ENCODE measurements at regions not wholly inside any gene's neighbourhood (a gene's known extent, or its start where the extent isn't known, plus 50 kb on each side); places are given as distances from the start of the nearest gene placed in this dataset.
"Not testable (repeated sequence)": the region's sequence is repeated elsewhere in the genome, so short reads cannot be mapped to it uniquely, and the experiment has no call there.

DNA sequence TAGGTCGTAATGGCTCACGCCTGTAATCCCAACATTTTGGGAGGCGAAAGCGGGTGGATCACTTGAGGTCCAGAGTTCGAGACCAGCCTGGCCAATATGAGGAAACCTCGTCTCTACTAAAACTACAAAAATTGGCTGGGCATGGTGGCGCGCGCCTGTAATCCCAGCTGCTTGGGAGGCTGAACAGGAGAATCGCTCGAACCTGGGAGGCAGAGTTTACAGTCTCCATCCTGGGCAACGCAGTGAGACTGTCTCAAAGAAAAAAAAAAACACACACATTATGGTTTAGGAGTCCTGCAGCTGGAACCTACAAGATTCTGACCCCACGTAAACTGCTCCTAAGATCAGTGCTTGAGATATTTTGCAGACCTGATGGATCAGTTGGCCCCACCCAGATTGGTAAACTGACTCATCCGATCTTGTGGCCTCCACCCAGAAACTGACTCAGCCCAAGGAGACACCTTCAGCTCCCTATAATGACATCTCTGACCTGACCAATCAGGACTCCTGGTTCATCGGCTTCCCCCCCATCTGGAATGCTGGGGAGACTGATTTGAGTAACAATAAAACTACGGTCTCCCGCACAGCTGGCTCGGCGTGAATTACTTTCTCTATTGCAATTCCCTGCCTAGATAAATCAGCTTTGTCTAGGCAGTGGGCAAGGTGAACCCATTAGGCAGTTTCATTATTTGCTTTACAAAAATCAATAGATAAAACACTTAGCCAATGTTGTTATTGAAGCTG lies 96.2 kb upstream of the BTN3A2 start:
- DNase-seq, result no peak

DNA sequence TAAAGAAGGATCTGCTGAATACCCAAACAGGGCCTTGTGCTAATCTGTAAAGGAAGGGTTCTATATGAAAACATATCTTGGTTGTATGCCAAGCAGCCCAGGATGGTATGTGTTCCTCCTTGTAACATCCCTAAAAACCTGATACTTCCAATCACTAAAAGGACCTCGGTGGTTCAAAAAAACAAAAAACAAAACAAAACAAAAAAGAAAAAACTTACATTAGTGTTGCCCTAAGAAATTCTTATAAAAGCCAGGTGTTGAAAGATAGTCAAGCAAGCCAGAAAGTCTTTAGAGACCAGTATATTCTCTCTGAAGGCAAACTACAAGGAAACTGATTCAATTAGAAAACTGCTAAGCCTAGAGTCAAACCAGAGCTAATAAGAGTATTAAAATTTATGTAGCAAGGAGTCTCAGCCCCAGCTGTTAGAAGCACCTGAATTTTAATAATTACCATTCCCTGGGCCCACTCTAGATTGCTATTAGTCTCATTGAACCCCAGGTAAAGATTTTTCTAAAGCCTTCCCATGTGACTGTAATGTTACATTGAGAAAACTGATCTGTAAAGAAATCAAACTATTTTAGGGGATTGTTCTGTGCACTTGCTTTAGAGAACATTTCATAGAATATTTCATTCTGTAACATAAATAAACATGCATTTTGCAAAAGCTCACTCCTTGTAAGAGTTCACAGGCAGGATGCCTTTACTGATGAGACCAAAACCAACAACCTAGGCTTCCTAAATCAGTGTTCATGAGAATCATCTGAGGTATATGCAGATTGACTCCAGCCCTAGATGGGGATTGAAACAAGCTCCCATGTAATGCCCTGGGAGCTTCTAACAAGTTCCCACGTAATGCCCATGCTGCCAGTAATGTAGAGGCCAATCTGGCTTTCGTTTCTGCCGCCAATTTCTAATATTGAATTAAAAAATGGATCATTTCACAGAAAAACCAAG lies 95.2 kb upstream of the BTN3A2 start:
- DNase-seq, result no peak

DNA sequence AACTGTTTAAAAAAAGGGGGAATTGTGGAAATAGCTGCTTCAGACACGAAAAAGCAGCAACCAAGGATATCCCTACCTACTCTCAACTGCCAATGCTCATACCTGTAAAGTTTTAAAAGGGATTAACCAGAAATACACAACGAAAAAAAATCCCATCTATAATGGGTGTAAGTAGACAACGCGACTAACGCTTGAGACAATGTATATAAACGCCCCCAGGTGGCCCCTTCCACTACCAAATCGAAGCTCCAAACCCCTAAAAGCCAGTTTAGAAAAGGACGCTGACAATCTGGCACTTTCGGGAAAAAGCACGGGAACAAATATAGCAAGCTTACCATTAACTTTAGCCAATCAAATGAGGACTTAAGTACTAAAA lies 94.5 kb upstream of the BTN3A2 start:
- DNase-seq, result no peak

DNA sequence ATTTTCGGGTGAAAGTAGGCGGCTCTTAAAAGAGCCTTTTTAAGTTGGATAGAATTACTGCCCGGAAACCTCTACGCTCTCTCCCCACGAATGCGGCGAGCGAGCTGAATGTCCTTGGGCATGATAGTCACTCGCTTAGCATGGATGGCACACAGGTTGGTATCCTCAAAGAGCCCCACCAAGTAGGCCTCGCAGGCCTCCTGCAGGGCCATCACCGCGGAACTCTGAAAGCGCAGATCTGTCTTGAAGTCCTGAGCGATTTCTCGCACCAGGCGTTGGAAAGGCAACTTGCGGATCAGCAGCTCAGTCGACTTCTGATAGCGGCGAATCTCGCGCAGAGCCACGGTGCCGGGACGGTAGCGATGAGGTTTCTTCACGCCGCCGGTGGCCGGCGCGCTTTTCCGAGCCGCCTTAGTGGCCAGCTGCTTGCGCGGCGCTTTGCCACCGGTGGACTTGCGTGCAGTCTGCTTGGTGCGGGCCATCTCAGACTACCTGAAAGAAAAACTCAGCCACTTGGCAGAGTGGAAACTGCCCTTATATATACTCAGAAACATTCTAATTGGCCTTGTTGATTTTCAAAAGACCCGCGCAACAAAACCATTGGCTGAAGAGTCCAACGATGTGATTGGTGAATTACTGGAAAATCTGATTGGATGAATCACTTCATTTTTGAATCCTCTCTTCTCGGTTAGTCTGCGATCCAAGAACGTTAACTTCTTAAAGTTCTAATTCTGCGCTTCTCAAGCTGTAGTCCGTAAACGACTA lies 93.9 kb upstream of the BTN3A2 start:
- peak; percentile 82 for DNase-seq

DNA sequence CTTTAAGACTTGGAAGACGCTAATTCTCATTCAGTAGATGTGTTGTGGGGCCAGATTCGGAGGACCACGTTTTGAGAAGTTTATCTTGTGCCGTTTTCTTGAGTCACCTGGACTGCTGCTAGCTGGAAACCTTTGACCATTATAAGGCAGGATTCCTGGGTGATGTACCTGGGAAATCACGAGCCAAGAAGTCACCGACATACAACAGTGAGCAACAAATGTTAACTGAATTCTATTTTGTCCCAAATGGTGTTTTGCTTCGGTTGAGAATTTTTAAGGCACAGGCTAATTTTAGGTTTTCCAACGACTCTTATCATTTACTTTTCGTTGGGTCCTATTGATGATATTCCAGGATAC lies 93.4 kb upstream of the BTN3A2 start:
- no peak for DNase-seq

GRCh38 chr6:26272171-26272637 lies 92.8 kb upstream of the BTN3A2 start:
- DNase-seq, result peak; percentile 46

DNA sequence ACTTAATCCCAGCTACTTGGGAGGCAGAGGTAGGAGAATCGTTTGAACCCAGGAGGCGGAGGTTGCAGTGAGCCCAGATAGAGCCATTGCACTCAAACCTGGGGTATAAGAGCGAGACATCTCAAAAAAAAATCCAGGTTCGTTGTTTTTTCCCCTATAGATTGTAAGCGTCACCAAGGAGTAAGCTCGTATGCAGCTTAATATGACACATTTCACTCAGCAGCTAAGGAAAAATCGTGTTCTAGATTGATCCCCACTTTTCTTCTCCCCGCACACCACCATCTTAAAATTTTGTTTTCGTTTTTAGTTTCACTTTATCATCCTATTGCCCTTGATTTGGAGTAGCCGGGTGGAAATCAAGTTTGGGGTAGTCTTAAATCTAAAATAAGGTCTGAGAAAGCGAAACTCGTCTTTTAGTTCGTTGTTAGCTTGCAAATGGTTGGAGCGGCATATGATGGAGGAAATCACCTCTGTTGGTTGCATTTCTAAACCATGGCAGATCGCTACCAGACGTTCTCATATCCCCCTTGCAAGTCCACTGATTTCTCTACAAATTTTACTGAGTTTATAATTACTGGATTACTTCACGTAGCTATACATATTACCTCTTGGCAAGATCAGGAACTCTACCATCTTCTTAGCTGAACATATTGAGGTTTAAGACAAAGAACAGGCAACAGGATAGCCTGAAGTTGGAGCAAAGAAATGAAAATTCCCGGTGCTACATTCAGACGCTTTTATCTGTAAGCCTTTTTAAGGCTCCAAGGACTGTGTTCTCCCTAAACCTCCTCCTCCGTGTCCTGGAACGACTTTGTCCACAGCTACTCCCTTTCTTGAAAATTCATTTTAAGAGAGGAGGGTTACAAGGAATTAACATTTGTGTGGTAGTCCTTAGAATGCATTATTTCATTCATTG lies 91.1 kb upstream of the BTN3A2 start:
- peak; percentile 24 for DNase-seq

GRCh38 chr6:26275663-26276062 lies 89.3 kb upstream of the BTN3A2 start:
- DNase-seq, result no peak

- no peak for DNase-seq
Measured at GRCh38 chr6:26276841-26277648, 88.0 kb upstream of the BTN3A2 start.

DNA sequence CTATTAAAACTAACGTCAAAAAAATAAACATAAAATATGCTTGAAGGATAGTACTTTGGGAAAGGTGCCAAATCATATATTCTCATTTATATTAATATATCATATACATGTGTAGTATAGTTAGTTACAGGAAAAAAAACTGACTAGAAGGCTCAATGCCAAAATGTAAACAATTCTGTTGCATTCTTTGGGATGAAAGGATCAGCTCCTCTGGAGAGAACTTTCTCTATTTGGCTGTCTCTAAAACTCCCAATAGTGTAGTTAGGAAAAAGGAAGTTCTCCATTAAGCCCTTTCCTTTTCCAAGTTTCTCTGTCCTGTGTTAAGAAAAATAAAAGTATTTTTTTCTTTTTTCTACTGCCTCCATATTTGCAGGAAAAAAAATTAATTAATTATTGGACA lies 86.5 kb upstream of the BTN3A2 start:
- DNase-seq, result no peak

- DNase-seq, result not testable (repeated sequence)
Measured at GRCh38 chr6:26279371-26279770, 85.6 kb upstream of the BTN3A2 start.

DNA sequence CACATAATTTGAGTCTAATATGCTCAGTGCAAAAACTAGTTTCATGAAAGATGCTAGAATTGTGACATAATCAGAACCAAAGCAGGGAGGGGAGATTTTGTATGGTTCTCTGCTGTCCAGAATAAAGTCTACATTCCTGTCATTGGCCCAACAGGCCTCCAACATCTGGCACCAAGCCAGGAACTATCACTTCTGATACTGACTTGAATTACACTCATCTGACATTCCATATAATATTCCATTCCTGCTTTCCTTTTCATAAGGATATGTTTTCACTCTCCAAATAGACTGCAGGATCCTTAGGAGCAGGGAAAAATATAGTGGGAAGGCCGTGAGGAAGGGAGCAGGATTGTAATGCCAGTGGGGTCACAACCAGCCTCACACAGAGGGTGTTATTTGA lies 84.6 kb upstream of the BTN3A2 start:
- DNase-seq, result no peak

DNA sequence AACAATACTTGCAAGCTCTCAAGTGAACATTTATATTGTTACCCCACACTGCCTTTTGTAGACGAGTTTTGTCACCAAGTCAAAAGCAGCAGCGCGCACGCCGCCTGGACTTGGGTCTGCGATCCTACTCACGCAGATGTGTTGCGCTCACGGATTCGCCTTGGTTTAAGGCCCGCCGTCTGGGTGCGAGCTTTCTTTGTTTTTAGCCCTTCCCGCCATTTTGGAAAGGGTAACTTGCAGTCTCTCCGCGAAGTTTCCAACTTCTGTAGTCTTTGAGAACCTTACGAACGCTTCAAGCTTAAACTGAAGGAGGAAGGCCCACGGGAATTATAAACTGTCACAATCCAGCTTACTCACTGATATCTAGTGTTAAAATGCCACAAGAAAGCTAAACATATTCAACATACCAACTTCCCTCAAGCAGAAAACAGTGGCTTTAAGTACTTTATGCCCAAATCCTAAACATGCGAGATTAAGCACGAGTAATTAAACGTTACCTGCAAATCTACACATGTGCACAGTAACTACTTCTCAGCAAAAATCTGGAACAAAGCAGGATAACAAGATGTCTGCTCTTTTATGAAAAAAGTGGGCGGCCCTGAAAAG lies 80.4 kb upstream of the BTN3A2 start:
- DNase-seq, result peak; percentile 50

DNA sequence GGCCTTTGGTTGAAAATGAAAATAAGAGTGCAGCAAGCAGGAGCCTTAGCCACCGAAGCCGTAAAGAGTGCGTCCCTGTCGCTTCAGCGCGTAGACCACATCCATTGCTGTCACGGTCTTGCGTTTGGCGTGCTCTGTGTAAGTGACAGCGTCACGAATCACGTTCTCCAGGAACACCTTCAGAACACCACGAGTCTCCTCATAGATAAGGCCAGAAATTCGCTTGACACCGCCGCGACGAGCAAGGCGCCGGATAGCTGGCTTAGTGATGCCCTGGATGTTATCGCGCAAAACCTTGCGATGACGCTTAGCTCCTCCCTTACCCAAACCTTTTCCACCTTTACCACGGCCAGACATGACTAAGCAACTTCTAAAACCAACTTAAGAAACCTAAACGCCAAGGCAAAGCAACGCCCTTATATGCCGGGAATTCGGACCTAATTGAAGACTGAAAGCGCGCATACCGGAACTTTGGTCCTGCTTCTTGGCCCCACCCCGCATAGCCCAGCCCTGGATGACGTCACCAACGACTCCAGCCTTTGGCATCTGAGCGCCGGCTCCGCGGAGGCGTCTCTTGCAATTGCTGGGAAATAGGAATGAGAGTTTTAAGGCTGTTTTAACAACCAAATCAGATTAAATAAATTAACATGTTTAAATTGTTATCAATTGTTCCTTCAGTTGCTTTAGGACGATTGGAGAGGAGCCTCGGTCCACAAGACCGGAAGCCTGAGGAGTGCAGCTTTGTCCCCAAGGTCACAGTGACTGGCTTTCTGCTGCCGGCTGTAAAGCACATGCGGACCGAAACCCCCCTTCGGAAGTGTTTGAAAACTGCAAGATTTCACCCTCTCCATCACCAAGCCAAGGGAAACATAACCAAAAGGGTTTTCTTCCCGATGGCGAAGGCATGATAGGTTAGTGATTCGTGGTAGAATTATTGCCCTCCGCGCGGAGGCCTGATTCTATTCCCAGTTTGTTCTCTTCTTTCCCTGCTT lies 79.6 kb upstream of the BTN3A2 start:
- DNase-seq, result peak; percentile 93

DNA sequence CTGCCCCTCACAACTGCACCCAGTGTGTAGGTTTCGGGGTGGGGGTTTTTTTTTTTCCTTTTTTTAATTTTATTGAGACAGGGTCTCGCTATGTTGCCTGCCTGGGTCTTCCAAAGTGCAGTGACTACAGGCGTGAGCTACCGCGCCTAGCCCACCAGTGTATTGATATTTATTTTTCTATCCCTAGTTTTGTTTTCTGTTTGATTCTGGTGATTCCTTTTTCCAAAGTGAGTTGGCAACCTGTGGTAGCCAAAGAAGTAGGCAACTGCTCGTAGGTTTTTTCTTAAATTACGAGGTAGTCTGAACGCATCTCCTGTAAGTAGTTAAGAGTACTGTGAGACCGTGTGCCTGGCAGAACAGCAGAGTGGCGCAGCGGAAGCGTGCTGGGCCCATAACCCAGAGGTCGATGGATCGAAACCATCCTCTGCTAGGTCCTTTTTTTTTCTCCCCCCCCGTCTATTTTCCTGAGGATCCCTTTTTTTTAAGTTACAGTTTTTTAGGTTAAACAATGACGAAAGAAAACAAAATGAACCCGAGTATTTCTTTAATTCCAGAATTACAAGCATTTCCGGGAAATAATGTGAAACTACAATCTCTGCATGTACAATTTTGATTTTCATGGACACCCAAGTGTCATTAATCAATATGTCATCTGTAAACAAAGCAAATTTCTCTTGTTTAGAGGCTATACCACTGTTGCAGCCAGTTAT lies 78.7 kb upstream of the BTN3A2 start:
- DNase-seq, result peak; percentile 82

DNA sequence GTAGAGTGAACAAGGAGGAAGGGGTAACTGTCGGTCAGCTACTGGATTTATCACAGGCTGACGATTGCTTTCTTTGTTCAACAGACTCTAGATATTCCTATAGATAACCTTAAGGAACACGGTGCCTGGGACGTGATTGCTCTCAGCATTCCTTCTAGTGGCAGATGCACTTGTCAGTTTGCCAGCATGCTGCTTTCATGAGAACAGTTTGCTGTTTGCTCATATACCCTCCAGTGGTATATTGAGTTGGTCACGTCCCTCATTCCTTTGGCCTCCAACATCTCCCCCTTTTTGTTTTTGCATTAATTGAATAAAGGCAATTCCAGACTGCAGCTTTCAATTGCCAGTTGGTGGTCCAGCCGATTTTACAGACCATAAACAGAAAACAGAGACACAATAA lies 76.8 kb upstream of the BTN3A2 start:
- no peak for DNase-seq

GRCh38 chr6:26290941-26291340 lies 74.1 kb upstream of the BTN3A2 start:
- DNase-seq, result no peak

- no peak for DNase-seq
Measured at GRCh38 chr6:26292709-26293108, 72.3 kb upstream of the BTN3A2 start.

DNA sequence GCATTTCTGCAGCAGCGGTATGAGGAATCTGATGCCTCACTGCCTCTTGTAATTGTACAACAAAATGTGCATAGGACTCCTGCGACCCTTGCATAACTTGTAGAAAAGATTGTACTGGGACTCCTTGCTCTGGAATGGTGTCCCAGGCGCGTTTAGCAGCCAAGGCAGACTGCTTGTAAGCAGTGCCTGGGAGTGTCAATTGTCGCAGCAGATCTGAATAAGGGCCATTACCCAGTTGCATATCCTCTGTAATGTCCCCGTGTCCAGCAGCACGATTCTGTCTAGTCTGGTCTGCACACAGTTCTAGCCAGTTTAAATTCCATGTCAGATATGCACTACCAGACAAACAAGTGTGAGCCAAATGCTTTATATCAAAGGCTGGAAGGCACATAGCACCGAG lies 70.7 kb upstream of the BTN3A2 start:
- no peak for DNase-seq

All from activated gamma-delta T cell treated with Interleukin-2 at 50 U/mL for 16 hours (primary cell).